ENCODE measurements at regions not wholly inside any gene's neighbourhood (a gene's known extent, or its start where the extent isn't known, plus 50 kb on each side); places are given as distances from the start of the nearest gene placed in this dataset.

DNA sequence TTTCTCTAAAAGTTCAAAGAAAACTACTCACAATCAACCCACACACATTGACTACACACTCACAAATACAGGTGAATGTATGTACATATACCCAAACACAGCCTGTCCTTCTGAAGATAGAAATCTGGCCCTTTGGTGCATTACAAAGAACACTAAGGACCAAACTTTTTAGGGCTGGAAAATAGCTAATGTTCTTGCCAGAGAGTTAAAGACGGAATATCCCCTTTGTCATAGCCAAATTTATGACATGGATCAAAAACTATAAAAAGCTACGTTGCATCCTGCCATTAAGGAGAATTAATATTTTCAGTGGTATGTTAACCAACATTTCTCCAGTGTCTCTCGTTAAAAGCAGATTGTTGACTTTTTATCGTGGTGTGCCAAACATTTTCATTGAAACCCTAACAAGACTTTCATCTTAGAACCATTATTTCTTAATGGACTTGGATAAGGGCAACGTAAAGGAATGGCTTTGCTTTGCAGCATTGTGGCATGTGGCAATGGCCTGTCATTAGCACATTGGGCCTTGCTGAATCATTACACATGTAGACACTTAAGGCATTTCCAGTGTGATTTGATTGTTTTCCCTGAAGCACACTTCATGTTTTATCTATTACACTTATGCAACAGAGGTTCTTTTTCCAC is 150.9 kb upstream of the MEOX2 start:
- no peak for TF ChIP-seq CTCF (IDR thresholded peaks at IDR 0.05; ENCODE audit: borderline replicate concordance, insufficient read depth, low read depth, low read length)

GRCh38 chr7:15836651-15837050 is 150.2 kb upstream of the MEOX2 start:
- no peak overlapping the region for H3K4me3 ChIP-seq (ENCODE audit: low read depth, low read length)
- no peak for TF ChIP-seq CTCF (IDR thresholded peaks at IDR 0.05; ENCODE audit: borderline replicate concordance, insufficient read depth, low read depth, low read length)

More for the DNA sequence above, 150.9 kb upstream of the MEOX2 start:
- H3K4me3 ChIP-seq (ENCODE audit: low read depth, low read length) = no peak overlapping the region

GRCh38 chr7:15836041-15836440 is 149.6 kb upstream of the MEOX2 start:
- no peak for TF ChIP-seq CTCF (IDR thresholded peaks at IDR 0.05; ENCODE audit: borderline replicate concordance, insufficient read depth, low read depth, low read length)
- H3K4me3 ChIP-seq (ENCODE audit: low read depth, low read length) = no peak overlapping the region

GRCh38 chr7:15834446-15834845 is 148.0 kb upstream of the MEOX2 start:
- no peak for TF ChIP-seq CTCF (IDR thresholded peaks at IDR 0.05; ENCODE audit: borderline replicate concordance, insufficient read depth, low read depth, low read length)
- no peak overlapping the region for H3K4me3 ChIP-seq (ENCODE audit: low read depth, low read length)

DNA sequence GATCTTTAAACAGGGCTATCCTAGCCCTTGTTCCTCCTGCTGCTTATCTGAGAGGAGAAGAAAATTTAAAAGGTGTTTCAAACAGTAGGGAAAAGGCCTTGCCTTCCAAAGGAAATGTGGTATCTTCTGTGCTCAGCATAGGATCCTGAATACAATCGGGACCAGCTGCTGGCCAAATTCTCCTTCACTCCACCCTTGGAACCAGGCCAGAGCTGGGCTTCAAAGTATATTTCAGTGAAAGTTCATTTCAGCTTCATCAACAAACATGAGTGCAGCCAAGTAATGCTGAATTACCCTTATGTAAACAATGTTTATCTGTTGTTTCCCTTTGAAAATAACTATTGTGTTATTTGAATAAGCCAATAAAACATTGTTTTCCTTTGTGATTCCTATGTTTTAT is 146.5 kb upstream of the MEOX2 start:
- TF ChIP-seq CTCF (IDR thresholded peaks at IDR 0.05; ENCODE audit: borderline replicate concordance, insufficient read depth, low read depth, low read length) = no peak
- H3K4me3 ChIP-seq (ENCODE audit: low read depth, low read length) = no peak overlapping the region

DNA sequence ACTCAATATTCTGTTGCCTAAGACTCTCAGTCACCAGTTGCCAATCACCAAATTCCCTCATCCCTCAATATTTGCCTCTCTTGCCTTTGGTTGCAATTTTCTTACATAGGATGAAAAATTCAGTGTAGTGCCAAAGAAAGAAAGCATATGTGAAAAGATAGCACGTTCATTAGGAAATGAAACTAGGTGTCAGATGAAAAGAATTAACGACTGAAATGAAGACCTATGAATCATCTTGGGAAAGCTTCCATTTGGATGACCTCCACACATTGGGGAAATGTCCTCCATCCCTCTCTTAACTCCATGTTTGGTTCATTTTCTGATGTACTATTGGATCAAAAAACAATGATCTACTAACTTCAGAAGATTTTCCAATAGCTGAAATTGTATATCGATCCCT is 145.1 kb upstream of the MEOX2 start:
- H3K4me3 ChIP-seq (ENCODE audit: low read depth, low read length) = no peak overlapping the region

More for the DNA sequence above, 145.1 kb upstream of the MEOX2 start:
- TF ChIP-seq CTCF (IDR thresholded peaks at IDR 0.05; ENCODE audit: borderline replicate concordance, insufficient read depth, low read depth, low read length) = no peak

Measured in GM12875 (cell line).